Vagina (tissue), 2 donors: ENCODE measurements at regions not wholly inside any gene's neighbourhood (a gene's known extent, or its start where the extent isn't known, plus 50 kb on each side); places are given as distances from the start of the nearest gene placed in this dataset.

Experiments used
- POLR2A ChIP-seq, 2 donors: fragments of 450-650 bp; IDR thresholded peaks; one replicate each; pipeline ENCODE4 v1.6.1; 2017; ENCODE audit warnings: antibody characterized with exemption in 2 of 2, mild to moderate bottlenecking in 2 of 2, moderate library complexity in 2 of 2
- POLR2AphosphoS5 ChIP-seq, 2 donors: sonication (generic); formaldehyde crosslinking; IDR thresholded peaks; one replicate each; pipeline ENCODE4 v1.9.0; 2017; ENCODE audit warnings: antibody characterized with exemption in 2 of 2, mild to moderate bottlenecking in 2 of 2, low read depth in 1 of 2; ENCODE audit not compliant: insufficient read depth in 1 of 2
- TF ChIP-seq, protein P1 (sequence below), 3 experiments: fragments of 450-650 bp in 2 of 3; fragments of 200-600 bp in 1 of 3; sonication (generic) in 1 of 3; IDR thresholded peaks; one replicate each; pipeline ENCODE4 v1.5.1; 2017 to 2019; ENCODE audit warnings: antibody characterized with exemption in 3 of 3, mild to moderate bottlenecking in 2 of 3, moderate library complexity in 2 of 3

GRCh38 chr20:24787071-24787470 lies 162.0 kb upstream of the CST7 start:
- TF ChIP-seq POLR2A (IDR thresholded peaks at IDR 0.05) (no peak), POLR2AphosphoS5 (IDR thresholded peaks at IDR 0.05; ENCODE audit: insufficient read depth in 1 of 2, low read depth in 1 of 2) (no peak)
- TF ChIP-seq, protein P1, sequence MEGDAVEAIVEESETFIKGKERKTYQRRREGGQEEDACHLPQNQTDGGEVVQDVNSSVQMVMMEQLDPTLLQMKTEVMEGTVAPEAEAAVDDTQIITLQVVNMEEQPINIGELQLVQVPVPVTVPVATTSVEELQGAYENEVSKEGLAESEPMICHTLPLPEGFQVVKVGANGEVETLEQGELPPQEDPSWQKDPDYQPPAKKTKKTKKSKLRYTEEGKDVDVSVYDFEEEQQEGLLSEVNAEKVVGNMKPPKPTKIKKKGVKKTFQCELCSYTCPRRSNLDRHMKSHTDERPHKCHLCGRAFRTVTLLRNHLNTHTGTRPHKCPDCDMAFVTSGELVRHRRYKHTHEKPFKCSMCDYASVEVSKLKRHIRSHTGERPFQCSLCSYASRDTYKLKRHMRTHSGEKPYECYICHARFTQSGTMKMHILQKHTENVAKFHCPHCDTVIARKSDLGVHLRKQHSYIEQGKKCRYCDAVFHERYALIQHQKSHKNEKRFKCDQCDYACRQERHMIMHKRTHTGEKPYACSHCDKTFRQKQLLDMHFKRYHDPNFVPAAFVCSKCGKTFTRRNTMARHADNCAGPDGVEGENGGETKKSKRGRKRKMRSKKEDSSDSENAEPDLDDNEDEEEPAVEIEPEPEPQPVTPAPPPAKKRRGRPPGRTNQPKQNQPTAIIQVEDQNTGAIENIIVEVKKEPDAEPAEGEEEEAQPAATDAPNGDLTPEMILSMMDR (IDR thresholded peaks at IDR 0.05) = no peak
